ENCODE measurements at regions not wholly inside any gene's neighbourhood (a gene's known extent, or its start where the extent isn't known, plus 50 kb on each side); places are given as distances from the start of the nearest gene placed in this dataset.
A peak's percentile ranks its signal among the peaks of the same experiment; 100 is the strongest.
"Not testable (repeated sequence)": the region's sequence is repeated elsewhere in the genome, so short reads cannot be mapped to it uniquely, and the experiment has no call there.

- TF ChIP-seq CTCF (conservative IDR thresholded peaks at IDR 0.05), result peak; percentile 23
These were observed 75.1 kb upstream of the TP53BP2 start for GRCh38 chr1:223920805-223921204.

GRCh38 chr1:223915476-223915875 lies 69.7 kb upstream of the TP53BP2 start:
- H3K27ac ChIP-seq, result not testable (repeated sequence)

More at GRCh38 chr1:223920805-223921204, 75.1 kb upstream of the TP53BP2 start:
- not testable (repeated sequence) for H3K27ac ChIP-seq

- H3K27ac ChIP-seq, result not testable (repeated sequence)
These were observed 68.0 kb upstream of the TP53BP2 start for GRCh38 chr1:223913715-223914114.

GRCh38 chr1:223907943-223908587 lies 62.3 kb upstream of the TP53BP2 start:
- TF ChIP-seq CTCF (conservative IDR thresholded peaks at IDR 0.05), result peak; percentile 46

GRCh38 chr1:223903221-223903620 lies 57.5 kb upstream of the TP53BP2 start:
- not testable (repeated sequence) for H3K27ac ChIP-seq

More at GRCh38 chr1:223907943-223908587, 62.3 kb upstream of the TP53BP2 start:
- H3K27ac ChIP-seq, result not testable (repeated sequence)

GRCh38 chr1:223899775-223900174 lies 54.0 kb upstream of the TP53BP2 start:
- peak overlapping the region; percentile 51 for H3K27ac ChIP-seq

- H3K27ac ChIP-seq, result not testable (repeated sequence)
These were observed 51.4 kb upstream of the TP53BP2 start for GRCh38 chr1:223897097-223897496.

GRCh38 chr1:223895950-223896349 lies 50.2 kb upstream of the TP53BP2 start:
- H3K27ac ChIP-seq, result not testable (repeated sequence)

Data from C4-2B (cell line).